ENCODE measurements at regions not wholly inside any gene's neighbourhood (a gene's known extent, or its start where the extent isn't known, plus 50 kb on each side); places are given as distances from the start of the nearest gene placed in this dataset.
"Not testable (repeated sequence)": the region's sequence is repeated elsewhere in the genome, so short reads cannot be mapped to it uniquely, and the experiment has no call there.

GRCh38 chr21:23949493-23949892 lies 1657.8 kb downstream of the MRPL39 start:
- ChIA-PET POLR2A (ENCODE audit: low non-redundant PET) (no interaction called here), CTCF (no interaction called here)
- no peak for TF ChIP-seq CTCF (conservative IDR thresholded peaks at IDR 0.05; ENCODE audit: low read depth)

GRCh38 chr21:23939369-23940065 lies 1667.8 kb downstream of the MRPL39 start:
- TF ChIP-seq CTCF (conservative IDR thresholded peaks at IDR 0.05; ENCODE audit: low read depth), result no peak
- no peak overlapping the region for H3K27ac ChIP-seq
- POLR2A ChIA-PET (ENCODE audit: low non-redundant PET), result no interaction called here
- DNase-seq (ENCODE audit: low spot score), result no peak
- CTCF ChIA-PET, result no interaction called here

More at GRCh38 chr21:23949493-23949892, 1657.8 kb downstream of the MRPL39 start:
- no peak for DNase-seq (ENCODE audit: low spot score)
- H3K27ac ChIP-seq, result no peak overlapping the region

- ChIA-PET POLR2A (ENCODE audit: low non-redundant PET) (no interaction called here), CTCF (no interaction called here)
- TF ChIP-seq CTCF (conservative IDR thresholded peaks at IDR 0.05; ENCODE audit: low read depth), result no peak
- no peak for DNase-seq (ENCODE audit: low spot score)
- no peak overlapping the region for H3K27ac ChIP-seq
Measured at GRCh38 chr21:23936991-23937390, 1670.3 kb downstream of the MRPL39 start.

- no peak for DNase-seq (ENCODE audit: low spot score)
- POLR2A ChIA-PET (ENCODE audit: low non-redundant PET), result no interaction called here
- TF ChIP-seq CTCF (conservative IDR thresholded peaks at IDR 0.05; ENCODE audit: low read depth), result no peak; the same call in 1 of the 2 replicates
- H3K27ac ChIP-seq, result no peak overlapping the region
- CTCF ChIA-PET, result interaction anchor here (0.6 to 1.0 kb wide), 4 partner anchors 33 to 618 kb away, joined by 3 to 4 read pairs (median 3); no protein-coding TSS in a partner anchor
Measured at GRCh38 chr21:23936224-23936623, 1671.1 kb downstream of the MRPL39 start.

GRCh38 chr21:23930565-23930964 lies 1676.7 kb downstream of the MRPL39 start:
- no peak overlapping the region for H3K27ac ChIP-seq
- TF ChIP-seq CTCF (conservative IDR thresholded peaks at IDR 0.05; ENCODE audit: low read depth), result no peak
- CTCF ChIA-PET, result no interaction called here

GRCh38 chr21:23926430-23926829 lies 1680.9 kb downstream of the MRPL39 start:
- CTCF ChIA-PET; H3K27ac ChIP-seq; DNase-seq (ENCODE audit: low spot score); POLR2A ChIA-PET (ENCODE audit: low non-redundant PET): not testable (repeated sequence)

More at GRCh38 chr21:23930565-23930964, 1676.7 kb downstream of the MRPL39 start:
- POLR2A ChIA-PET (ENCODE audit: low non-redundant PET), result no interaction called here
- DNase-seq (ENCODE audit: low spot score), result no peak

GRCh38 chr21:23921670-23922418 lies 1685.4 kb downstream of the MRPL39 start:
- DNase-seq (ENCODE audit: low spot score), result no peak
- no peak for TF ChIP-seq CTCF (conservative IDR thresholded peaks at IDR 0.05; ENCODE audit: low read depth)
- H3K27ac ChIP-seq, result no peak overlapping the region
- POLR2A ChIA-PET (ENCODE audit: low non-redundant PET), result no interaction called here
- CTCF ChIA-PET, result no interaction called here

All from RWPE1 (cell line).